HCEC 1CT (cell line): ENCODE measurements at regions not wholly inside any gene's neighbourhood (a gene's known extent, or its start where the extent isn't known, plus 50 kb on each side); places are given as distances from the start of the nearest gene placed in this dataset.

Experiments
- DNase-seq: peaks from one replicate; pipeline ENCODE4 v3.0.0-alpha.2; 2017

GRCh38 chr14:85789506-85789905 lies 259.6 kb downstream of the FLRT2 start:
- DNase-seq: no peak

GRCh38 chr14:85788470-85789233 lies 258.7 kb downstream of the FLRT2 start:
- DNase-seq: no peak

- DNase-seq: no peak
Measured at GRCh38 chr14:85766295-85766694, 236.4 kb downstream of the FLRT2 start.

GRCh38 chr14:85764822-85765221 lies 234.9 kb downstream of the FLRT2 start:
- no peak for DNase-seq

- DNase-seq: no peak
Measured at GRCh38 chr14:85762526-85762925, 232.6 kb downstream of the FLRT2 start.

- DNase-seq: no peak
Measured at GRCh38 chr14:85752175-85752574, 222.2 kb downstream of the FLRT2 start.

- DNase-seq: no peak
Measured at GRCh38 chr14:85744573-85744972, 214.6 kb downstream of the FLRT2 start.

GRCh38 chr14:85732031-85732430 lies 202.1 kb downstream of the FLRT2 start:
- DNase-seq: no peak

- peak; percentile 63 for DNase-seq
Measured at GRCh38 chr14:85731186-85731585, 201.2 kb downstream of the FLRT2 start.

- DNase-seq: no peak
Measured at GRCh38 chr14:85728476-85729065, 198.6 kb downstream of the FLRT2 start.

- DNase-seq: no peak
Measured at GRCh38 chr14:85714069-85714468, 184.1 kb downstream of the FLRT2 start.

GRCh38 chr14:85711620-85712019 lies 181.7 kb downstream of the FLRT2 start:
- DNase-seq: no peak
